ENCODE measurements at regions not wholly inside any gene's neighbourhood (a gene's known extent, or its start where the extent isn't known, plus 50 kb on each side); places are given as distances from the start of the nearest gene placed in this dataset.

- Histone ChIP-seq H4K20me1 (ENCODE audit: control insufficient read depth, insufficient read depth, low read depth, low read length) (no peaks in the 10 kb centered on the region), H3K36me3 (ENCODE audit: control insufficient read depth, low read length) (no peaks in the 10 kb centered on the region), H3K9me3 (ENCODE audit: control insufficient read depth, insufficient read depth, low read length) (no peaks in the 10 kb centered on the region), H3K27me3 (ENCODE audit: control insufficient read depth, low read length) (no peaks in the 10 kb centered on the region), H3K4me3 (ENCODE audit: low read length) (no peak overlapping the region), H3K9me2 (replicated peaks; ENCODE audit: control insufficient read depth, low read length) (no peaks in the 10 kb centered on the region), H3K4me1 (ENCODE audit: control insufficient read depth, low read length) (no peaks in the 10 kb centered on the region), H3K4me2 (ENCODE audit: low read length) (no peak overlapping the region), H3F3A (ENCODE audit: control insufficient read depth, insufficient read depth) (no peaks in the 10 kb centered on the region), H3K27ac (ENCODE audit: low read depth, low read length) (no peak overlapping the region), H3K79me2 (ENCODE audit: control insufficient read depth, low read length) (no peaks in the 10 kb centered on the region)
- TF ChIP-seq CTCF (IDR thresholded peaks at IDR 0.05; ENCODE audit: low read depth, low read length, poor library complexity, severe bottlenecking) (no peak), EZH2phosphoT487 (IDR thresholded peaks at IDR 0.05; ENCODE audit: borderline replicate concordance, low read length) (no peak)
These were observed 402.3 kb upstream of the PCDH15 start for GRCh38 chr10:55203319-55203718.

GRCh38 chr10:55200020-55200419, 399.0 kb upstream of the PCDH15 start:
- Histone ChIP-seq H3K36me3 (ENCODE audit: control insufficient read depth, low read length) (no peaks in the 10 kb centered on the region), H4K20me1 (ENCODE audit: control insufficient read depth, insufficient read depth, low read depth, low read length) (no peaks in the 10 kb centered on the region), H3K27ac (ENCODE audit: low read depth, low read length) (no peak overlapping the region), H3K4me2 (ENCODE audit: low read length) (no peak overlapping the region), H3K4me3 (ENCODE audit: low read length) (no peak overlapping the region), H3K9me2 (replicated peaks; ENCODE audit: control insufficient read depth, low read length) (no peaks in the 10 kb centered on the region), H3K4me1 (ENCODE audit: control insufficient read depth, low read length) (no peaks in the 10 kb centered on the region), H3K9me3 (ENCODE audit: control insufficient read depth, insufficient read depth, low read length) (no peaks in the 10 kb centered on the region), H3K27me3 (ENCODE audit: control insufficient read depth, low read length) (no peaks in the 10 kb centered on the region), H3K79me2 (ENCODE audit: control insufficient read depth, low read length) (no peaks in the 10 kb centered on the region), H3F3A (ENCODE audit: control insufficient read depth, insufficient read depth) (no peaks in the 10 kb centered on the region)
- no peak for TF ChIP-seq CTCF (IDR thresholded peaks at IDR 0.05; ENCODE audit: low read depth, low read length, poor library complexity, severe bottlenecking)

GRCh38 chr10:55191236-55191860, 390.3 kb upstream of the PCDH15 start:
- H3K36me3 ChIP-seq (ENCODE audit: control insufficient read depth, low read length): no peaks in the 10 kb centered on the region
- H3K4me3 ChIP-seq (ENCODE audit: low read length): no peak overlapping the region
- no peaks in the 10 kb centered on the region for H3K9me2 ChIP-seq (replicated peaks; ENCODE audit: control insufficient read depth, low read length)
- H3K4me2 ChIP-seq (ENCODE audit: low read length): no peak overlapping the region
- H3K4me1 ChIP-seq (ENCODE audit: control insufficient read depth, low read length): no peaks in the 10 kb centered on the region
- no peaks in the 10 kb centered on the region for H4K20me1 ChIP-seq (ENCODE audit: control insufficient read depth, insufficient read depth, low read depth, low read length)
- no peaks in the 10 kb centered on the region for H3F3A ChIP-seq (ENCODE audit: control insufficient read depth, insufficient read depth)
- TF ChIP-seq CTCF (IDR thresholded peaks at IDR 0.05; ENCODE audit: low read depth, low read length, poor library complexity, severe bottlenecking) (no peak), EZH2phosphoT487 (IDR thresholded peaks at IDR 0.05; ENCODE audit: borderline replicate concordance, low read length) (no peak)
- no peaks in the 10 kb centered on the region for H3K27me3 ChIP-seq (ENCODE audit: control insufficient read depth, low read length)
- no peak overlapping the region for H3K27ac ChIP-seq (ENCODE audit: low read depth, low read length)
- no peaks in the 10 kb centered on the region for H3K9me3 ChIP-seq (ENCODE audit: control insufficient read depth, insufficient read depth, low read length)
- no peaks in the 10 kb centered on the region for H3K79me2 ChIP-seq (ENCODE audit: control insufficient read depth, low read length)

Data from DOHH2 (cell line).